ENCODE measurements at regions not wholly inside any gene's neighbourhood (a gene's known extent, or its start where the extent isn't known, plus 50 kb on each side); places are given as distances from the start of the nearest gene placed in this dataset.

DNA sequence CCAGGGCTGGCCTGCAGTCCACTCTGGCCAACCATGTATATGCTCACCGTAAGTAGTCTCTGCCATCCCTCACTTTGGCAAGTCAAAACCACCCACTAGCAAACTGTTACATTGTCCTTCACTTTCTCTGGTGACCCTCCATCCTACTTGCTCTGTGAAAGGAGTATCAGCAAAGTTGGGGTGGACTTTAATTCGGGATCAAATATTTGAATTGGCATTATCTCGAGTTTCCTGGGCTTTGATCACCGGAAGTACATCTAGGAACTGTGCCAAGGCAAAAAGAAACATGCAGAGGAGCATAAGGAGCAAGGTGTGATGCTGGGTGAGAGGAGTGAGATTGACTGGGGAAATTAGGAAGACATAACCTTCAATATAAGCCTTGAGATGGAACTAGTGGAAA, 188.9 kb upstream of the P2RY1 start:
- TF ChIP-seq, protein P1, sequence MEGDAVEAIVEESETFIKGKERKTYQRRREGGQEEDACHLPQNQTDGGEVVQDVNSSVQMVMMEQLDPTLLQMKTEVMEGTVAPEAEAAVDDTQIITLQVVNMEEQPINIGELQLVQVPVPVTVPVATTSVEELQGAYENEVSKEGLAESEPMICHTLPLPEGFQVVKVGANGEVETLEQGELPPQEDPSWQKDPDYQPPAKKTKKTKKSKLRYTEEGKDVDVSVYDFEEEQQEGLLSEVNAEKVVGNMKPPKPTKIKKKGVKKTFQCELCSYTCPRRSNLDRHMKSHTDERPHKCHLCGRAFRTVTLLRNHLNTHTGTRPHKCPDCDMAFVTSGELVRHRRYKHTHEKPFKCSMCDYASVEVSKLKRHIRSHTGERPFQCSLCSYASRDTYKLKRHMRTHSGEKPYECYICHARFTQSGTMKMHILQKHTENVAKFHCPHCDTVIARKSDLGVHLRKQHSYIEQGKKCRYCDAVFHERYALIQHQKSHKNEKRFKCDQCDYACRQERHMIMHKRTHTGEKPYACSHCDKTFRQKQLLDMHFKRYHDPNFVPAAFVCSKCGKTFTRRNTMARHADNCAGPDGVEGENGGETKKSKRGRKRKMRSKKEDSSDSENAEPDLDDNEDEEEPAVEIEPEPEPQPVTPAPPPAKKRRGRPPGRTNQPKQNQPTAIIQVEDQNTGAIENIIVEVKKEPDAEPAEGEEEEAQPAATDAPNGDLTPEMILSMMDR (IDR thresholded peaks at IDR 0.05; ENCODE audit: insufficient read depth, low read length, poor library complexity, severe bottlenecking): no peak
- TF ChIP-seq EZH2phosphoT487 (conservative IDR thresholded peaks at IDR 0.05; ENCODE audit: low read length): no peak

Data from SU-DHL-6 (cell line).